OCI-LY1 (cell line): ENCODE measurements at regions not wholly inside any gene's neighbourhood (a gene's known extent, or its start where the extent isn't known, plus 50 kb on each side); places are given as distances from the start of the nearest gene placed in this dataset.

Experiments used
- EZH2 ChIP-seq: fragments of 200-600 bp; sonication (generic), shearing (Covaris generic); IDR thresholded peaks from 2 replicates; pipeline ENCODE4 v1.8.0; 2017; ENCODE audit warnings: borderline replicate concordance, mixed run types, mild to moderate bottlenecking, antibody characterized with exemption, low read length, moderate library complexity, mixed read lengths
- TF ChIP-seq, protein P1 (sequence below): fragments of 200-600 bp; sonication (generic), shearing (Covaris generic); IDR thresholded peaks from 2 replicates; pipeline ENCODE4 v1.5.1; 2017; ENCODE audit warnings: mild to moderate bottlenecking, antibody characterized with exemption, low read length, moderate library complexity, mixed read lengths

DNA sequence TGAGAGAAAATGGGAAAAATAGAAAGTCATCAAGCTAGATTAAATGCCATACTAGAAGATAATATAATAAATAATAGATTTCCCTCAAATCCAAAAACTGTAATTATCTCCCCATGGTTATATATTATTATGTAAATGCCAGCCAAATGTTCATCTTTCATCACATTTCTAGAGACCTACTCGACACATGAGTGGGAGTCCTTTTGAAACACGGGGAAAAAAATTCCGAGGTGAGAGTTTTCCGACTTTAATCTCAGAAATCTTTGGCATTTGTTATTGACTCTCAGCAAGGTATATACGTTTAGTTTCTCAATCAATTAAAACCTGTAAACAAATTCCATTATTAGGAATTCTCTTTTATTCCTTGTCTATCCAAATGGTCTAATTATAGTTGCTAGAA, 465.4 kb upstream of the SMIM31 start:
- TF ChIP-seq, protein P1, sequence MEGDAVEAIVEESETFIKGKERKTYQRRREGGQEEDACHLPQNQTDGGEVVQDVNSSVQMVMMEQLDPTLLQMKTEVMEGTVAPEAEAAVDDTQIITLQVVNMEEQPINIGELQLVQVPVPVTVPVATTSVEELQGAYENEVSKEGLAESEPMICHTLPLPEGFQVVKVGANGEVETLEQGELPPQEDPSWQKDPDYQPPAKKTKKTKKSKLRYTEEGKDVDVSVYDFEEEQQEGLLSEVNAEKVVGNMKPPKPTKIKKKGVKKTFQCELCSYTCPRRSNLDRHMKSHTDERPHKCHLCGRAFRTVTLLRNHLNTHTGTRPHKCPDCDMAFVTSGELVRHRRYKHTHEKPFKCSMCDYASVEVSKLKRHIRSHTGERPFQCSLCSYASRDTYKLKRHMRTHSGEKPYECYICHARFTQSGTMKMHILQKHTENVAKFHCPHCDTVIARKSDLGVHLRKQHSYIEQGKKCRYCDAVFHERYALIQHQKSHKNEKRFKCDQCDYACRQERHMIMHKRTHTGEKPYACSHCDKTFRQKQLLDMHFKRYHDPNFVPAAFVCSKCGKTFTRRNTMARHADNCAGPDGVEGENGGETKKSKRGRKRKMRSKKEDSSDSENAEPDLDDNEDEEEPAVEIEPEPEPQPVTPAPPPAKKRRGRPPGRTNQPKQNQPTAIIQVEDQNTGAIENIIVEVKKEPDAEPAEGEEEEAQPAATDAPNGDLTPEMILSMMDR: no peak
- TF ChIP-seq EZH2: no peak
